GM18507 (cell line): ENCODE measurements at regions not wholly inside any gene's neighbourhood (a gene's known extent, or its start where the extent isn't known, plus 50 kb on each side); places are given as distances from the start of the nearest gene placed in this dataset.

Experiments used
- DNase-seq: peaks from one replicate; pipeline ENCODE4 v3.0.0; 2011; ENCODE audit warnings: low read depth; ENCODE audit not compliant: insufficient read length; ENCODE audit errors: extremely low spot score
- FAIRE-seq: peaks from 2 replicates; lab custom pipeline; 2011; peaks lifted over from hg19 to GRCh38; lab: Jason Lieb, UNC

GRCh38 chr15:77853008-77853328 lies 220.3 kb upstream of the LINGO1 start:
- no peak for FAIRE-seq
- DNase-seq = no peak

- no peak for DNase-seq
- no peak for FAIRE-seq
Measured at GRCh38 chr15:77852241-77853007, 219.7 kb upstream of the LINGO1 start.

GRCh38 chr15:77851691-77852090 lies 219.0 kb upstream of the LINGO1 start:
- FAIRE-seq (no peak), DNase-seq (no peak)

GRCh38 chr15:77851086-77851485 lies 218.4 kb upstream of the LINGO1 start:
- DNase-seq (no peak), FAIRE-seq (no peak)

- FAIRE-seq (no peak), DNase-seq (no peak)
Measured at GRCh38 chr15:77846986-77847385, 214.3 kb upstream of the LINGO1 start.

- FAIRE-seq (no peak), DNase-seq (no peak)
Measured at GRCh38 chr15:77846360-77846759, 213.6 kb upstream of the LINGO1 start.

- no peak for DNase-seq
- FAIRE-seq = no peak
Measured at GRCh38 chr15:77844798-77845446, 212.2 kb upstream of the LINGO1 start.

GRCh38 chr15:77843546-77843945 lies 210.8 kb upstream of the LINGO1 start:
- FAIRE-seq (no peak), DNase-seq (no peak)

GRCh38 chr15:77840991-77841775 lies 208.5 kb upstream of the LINGO1 start:
- DNase-seq (no peak), FAIRE-seq (no peak)

- no peak for FAIRE-seq
- no peak for DNase-seq
Measured at GRCh38 chr15:77839970-77840905, 207.5 kb upstream of the LINGO1 start.

- DNase-seq (no peak), FAIRE-seq (no peak)
Measured at GRCh38 chr15:77839456-77839855, 206.7 kb upstream of the LINGO1 start.

- no peak for DNase-seq
- no peak for FAIRE-seq
Measured at GRCh38 chr15:77838595-77838994, 205.9 kb upstream of the LINGO1 start.

GRCh38 chr15:77838061-77838460 lies 205.3 kb upstream of the LINGO1 start:
- FAIRE-seq (no peak), DNase-seq (no peak)

GRCh38 chr15:77837649-77838025 lies 204.9 kb upstream of the LINGO1 start:
- no peak for FAIRE-seq
- no peak for DNase-seq

GRCh38 chr15:77836906-77837648 lies 204.4 kb upstream of the LINGO1 start:
- no peak for FAIRE-seq
- DNase-seq = no peak

GRCh38 chr15:77836121-77836692 lies 203.5 kb upstream of the LINGO1 start:
- DNase-seq (peak; percentile 29), FAIRE-seq (no peak)

- FAIRE-seq (no peak), DNase-seq (no peak)
Measured at GRCh38 chr15:77834276-77834990, 201.7 kb upstream of the LINGO1 start.

- no peak for DNase-seq
- no peak for FAIRE-seq
Measured at GRCh38 chr15:77832874-77833273, 200.2 kb upstream of the LINGO1 start.
